ENCODE measurements at regions not wholly inside any gene's neighbourhood (a gene's known extent, or its start where the extent isn't known, plus 50 kb on each side); places are given as distances from the start of the nearest gene placed in this dataset.
A peak's percentile ranks its signal among the peaks of the same experiment; 100 is the strongest.

DNA sequence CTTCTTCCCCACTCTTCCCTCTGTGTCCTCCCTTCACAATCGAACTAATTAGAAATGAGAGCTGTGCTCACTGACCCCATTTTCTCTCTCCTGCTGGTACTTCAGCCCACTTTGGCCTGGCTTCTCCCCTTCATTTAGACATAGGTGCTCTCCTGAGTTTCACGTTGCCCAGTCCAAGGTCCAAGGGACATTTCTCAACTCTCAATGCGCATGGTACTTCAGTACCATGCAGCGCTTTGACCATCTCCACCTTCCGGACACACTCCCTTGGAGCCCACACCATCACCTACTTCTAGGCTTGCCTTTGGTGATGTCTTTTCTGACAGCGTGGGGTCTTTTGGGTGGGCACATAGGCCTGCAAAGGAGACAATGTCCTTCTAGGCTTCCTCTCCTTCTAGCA is 99.7 kb downstream of the ABHD5 start:
- no peak overlapping the region for H3K4me3 ChIP-seq (ENCODE audit: low read depth, low read length)
- Mint-ChIP-seq H3K9me3 (no peaks in the 10 kb centered on the region), H3K36me3 (no peaks in the 10 kb centered on the region), H3K27me3 (peaks cover 24% of the 10 kb centered on the region), H3K4me1 (no peaks in the 10 kb centered on the region), H3K4me3 (no peak overlapping the region), H3K27ac (no peak overlapping the region)
- no peaks in the 10 kb centered on the region for H3K36me3 ChIP-seq (ENCODE audit: control insufficient read depth, insufficient read depth, low read length)
- no peak overlapping the region for H3K27ac ChIP-seq (ENCODE audit: insufficient read depth, low read length, poor library complexity, severe bottlenecking)
- H3K27me3 ChIP-seq (ENCODE audit: control insufficient read depth, insufficient read depth, low read length) = peaks cover 12% of the 10 kb centered on the region
- DNase-seq = no peak
- H3K9me3 ChIP-seq (ENCODE audit: control insufficient read depth in 2 of 2, low read length in 2 of 2) = no peaks in the 10 kb centered on the region
- no peaks in the 10 kb centered on the region for H3K4me1 ChIP-seq (ENCODE audit: control insufficient read depth, insufficient read depth, low read length, poor library complexity, severe bottlenecking)
- no peak for ATAC-seq (ENCODE audit: low read depth in 2 of 2)

DNA sequence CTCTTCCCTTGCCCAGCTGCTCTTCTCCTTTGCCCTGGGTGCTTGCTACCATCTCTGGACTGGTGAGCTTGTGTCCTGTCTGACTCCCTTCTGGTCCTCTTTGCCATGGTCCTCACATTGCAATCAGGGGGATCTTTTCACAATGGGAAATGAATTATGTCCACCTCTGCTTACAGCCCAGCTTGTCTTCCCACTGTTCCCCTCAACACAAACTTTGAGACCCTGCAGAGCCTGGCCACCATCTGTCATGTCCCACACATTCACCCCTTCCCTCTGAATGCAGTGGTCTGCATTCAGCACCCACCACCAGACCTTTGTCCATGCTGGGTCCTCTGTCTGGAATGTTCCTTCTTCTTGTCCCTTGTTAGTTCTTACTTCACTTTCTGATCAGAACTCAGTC is 100.5 kb downstream of the ABHD5 start:
- no peaks in the 10 kb centered on the region for H3K4me1 Mint-ChIP-seq

DNA sequence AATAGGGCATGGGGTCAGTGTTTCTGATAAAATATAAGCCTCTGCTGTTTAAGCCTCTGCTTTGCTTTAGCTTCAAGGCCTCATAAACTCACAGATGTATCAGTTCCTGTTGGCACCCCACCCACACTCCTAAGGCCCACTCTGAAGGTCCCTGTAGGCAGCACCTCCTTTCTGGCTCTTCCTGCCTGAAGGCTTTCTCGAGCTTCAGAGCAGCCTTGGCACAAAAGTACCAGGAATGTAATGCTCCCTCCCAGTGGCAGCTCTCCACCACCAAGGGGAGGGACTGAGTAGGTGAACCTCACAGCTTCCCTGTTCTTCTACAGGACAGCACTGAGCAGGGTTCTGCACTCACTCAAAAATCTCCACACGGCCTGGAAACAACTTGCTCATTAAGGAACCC is 102.2 kb downstream of the ABHD5 start:
- Mint-ChIP-seq H3K4me3 (no peak overlapping the region), H3K27ac (no peak overlapping the region), H3K36me3 (no peaks in the 10 kb centered on the region), H3K27me3 (peaks cover 34% of the 10 kb centered on the region), H3K4me1 (no peaks in the 10 kb centered on the region), H3K9me3 (no peaks in the 10 kb centered on the region)
- Histone ChIP-seq H3K4me3 (ENCODE audit: low read depth, low read length) (no peak overlapping the region), H3K36me3 (ENCODE audit: control insufficient read depth, insufficient read depth, low read length) (no peaks in the 10 kb centered on the region), H3K27me3 (ENCODE audit: control insufficient read depth, insufficient read depth, low read length) (peaks cover 10% of the 10 kb centered on the region), H3K4me1 (ENCODE audit: control insufficient read depth, insufficient read depth, low read length, poor library complexity, severe bottlenecking) (no peaks in the 10 kb centered on the region), H3K9me3 (ENCODE audit: control insufficient read depth in 2 of 2, low read length in 2 of 2) (no peaks in the 10 kb centered on the region), H3K27ac (ENCODE audit: insufficient read depth, low read length, poor library complexity, severe bottlenecking) (no peak overlapping the region)
- DNase-seq = no peak
- no peak for ATAC-seq (ENCODE audit: low read depth in 2 of 2)

More for the DNA sequence above, 100.5 kb downstream of the ABHD5 start:
- H3K36me3 Mint-ChIP-seq = no peaks in the 10 kb centered on the region
- H3K27ac Mint-ChIP-seq = peak overlapping the region in 1 of 3 donors; percentile 7
- H3K27me3 Mint-ChIP-seq = peaks cover 24% of the 10 kb centered on the region
- no peak overlapping the region for H3K4me3 Mint-ChIP-seq
- Histone ChIP-seq H3K27me3 (ENCODE audit: control insufficient read depth, insufficient read depth, low read length) (peaks cover 12% of the 10 kb centered on the region), H3K4me1 (ENCODE audit: control insufficient read depth, insufficient read depth, low read length, poor library complexity, severe bottlenecking) (no peaks in the 10 kb centered on the region), H3K27ac (ENCODE audit: insufficient read depth, low read length, poor library complexity, severe bottlenecking) (no peak overlapping the region), H3K9me3 (ENCODE audit: control insufficient read depth in 2 of 2, low read length in 2 of 2) (no peaks in the 10 kb centered on the region), H3K4me3 (ENCODE audit: low read depth, low read length) (no peak overlapping the region), H3K36me3 (ENCODE audit: control insufficient read depth, insufficient read depth, low read length) (no peaks in the 10 kb centered on the region)
- ATAC-seq (ENCODE audit: low read depth in 2 of 2) (no peak), DNase-seq (no peak)
- H3K9me3 Mint-ChIP-seq = no peaks in the 10 kb centered on the region

DNA sequence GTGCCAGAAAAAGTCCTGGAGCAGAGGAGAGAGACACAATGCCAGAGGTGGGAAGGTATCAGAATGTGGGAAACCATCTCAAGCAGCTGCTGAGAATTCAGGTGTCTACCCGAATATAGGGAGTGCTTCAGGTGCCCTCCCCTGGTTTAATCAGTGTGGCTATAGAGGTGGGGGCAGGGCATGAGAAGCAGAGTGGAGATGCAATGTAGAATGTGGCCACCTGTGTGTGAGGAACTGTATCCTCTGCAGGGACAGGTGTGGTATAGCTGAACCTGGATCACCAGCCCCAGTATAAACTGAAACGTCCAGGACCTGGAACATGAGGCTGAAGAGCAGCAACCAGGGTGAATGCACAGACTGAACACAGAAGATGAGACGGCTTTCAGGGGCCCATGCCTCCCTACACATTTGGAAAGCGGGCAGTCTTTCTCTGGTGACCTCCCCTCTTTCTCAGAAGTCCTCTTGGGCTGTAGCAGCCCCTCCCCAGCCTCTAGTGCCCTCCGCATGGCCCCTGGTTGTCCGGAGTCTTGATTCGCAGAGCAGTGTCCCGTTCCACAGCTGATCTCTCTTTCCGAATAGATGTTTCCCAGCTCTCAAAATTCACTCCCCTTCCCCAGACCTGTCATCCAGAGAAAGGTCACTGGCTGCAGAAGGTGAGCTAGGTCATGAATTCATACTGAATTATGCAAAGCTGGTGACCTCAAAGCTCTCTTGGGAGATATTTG is 103.1 kb downstream of the ABHD5 start:
- Mint-ChIP-seq H3K27me3 (peaks cover 30% of the 10 kb centered on the region), H3K27ac (peak overlapping the region in 1 of 3 donors; percentile 15)

GRCh38 chr3:43794776-43795175 is 104.0 kb downstream of the ABHD5 start:
- H3K9me3 ChIP-seq (ENCODE audit: control insufficient read depth in 2 of 2, low read length in 2 of 2) = no peaks in the 10 kb centered on the region
- Mint-ChIP-seq H3K36me3 (no peaks in the 10 kb centered on the region), H3K27me3 (peaks cover 32% of the 10 kb centered on the region), H3K4me1 (no peaks in the 10 kb centered on the region), H3K4me3 (no peak overlapping the region), H3K27ac (no peak overlapping the region), H3K9me3 (no peaks in the 10 kb centered on the region)
- H3K27me3 ChIP-seq (ENCODE audit: control insufficient read depth, insufficient read depth, low read length) = peaks cover 10% of the 10 kb centered on the region
- H3K27ac ChIP-seq (ENCODE audit: insufficient read depth, low read length, poor library complexity, severe bottlenecking) = no peak overlapping the region
- ATAC-seq (ENCODE audit: low read depth in 2 of 2) = no peak
- H3K36me3 ChIP-seq (ENCODE audit: control insufficient read depth, insufficient read depth, low read length) = no peaks in the 10 kb centered on the region
- no peak for DNase-seq
- H3K4me1 ChIP-seq (ENCODE audit: control insufficient read depth, insufficient read depth, low read length, poor library complexity, severe bottlenecking) = no peaks in the 10 kb centered on the region
- no peak overlapping the region for H3K4me3 ChIP-seq (ENCODE audit: low read depth, low read length)

More for the DNA sequence above, 103.1 kb downstream of the ABHD5 start:
- no peak overlapping the region for H3K4me3 Mint-ChIP-seq
- no peaks in the 10 kb centered on the region for H3K4me1 Mint-ChIP-seq
- no peaks in the 10 kb centered on the region for H3K4me1 ChIP-seq (ENCODE audit: control insufficient read depth, insufficient read depth, low read length, poor library complexity, severe bottlenecking)
- H3K4me3 ChIP-seq (ENCODE audit: low read depth, low read length) = no peak overlapping the region
- ATAC-seq (ENCODE audit: low read depth in 2 of 2) (no peak), DNase-seq (no peak)
- H3K27ac ChIP-seq (ENCODE audit: insufficient read depth, low read length, poor library complexity, severe bottlenecking) = no peak overlapping the region
- H3K36me3 Mint-ChIP-seq = no peaks in the 10 kb centered on the region
- no peaks in the 10 kb centered on the region for H3K9me3 Mint-ChIP-seq
- no peaks in the 10 kb centered on the region for H3K9me3 ChIP-seq (ENCODE audit: control insufficient read depth in 2 of 2, low read length in 2 of 2)
- H3K36me3 ChIP-seq (ENCODE audit: control insufficient read depth, insufficient read depth, low read length) = no peaks in the 10 kb centered on the region
- peaks cover 10% of the 10 kb centered on the region for H3K27me3 ChIP-seq (ENCODE audit: control insufficient read depth, insufficient read depth, low read length)

DNA sequence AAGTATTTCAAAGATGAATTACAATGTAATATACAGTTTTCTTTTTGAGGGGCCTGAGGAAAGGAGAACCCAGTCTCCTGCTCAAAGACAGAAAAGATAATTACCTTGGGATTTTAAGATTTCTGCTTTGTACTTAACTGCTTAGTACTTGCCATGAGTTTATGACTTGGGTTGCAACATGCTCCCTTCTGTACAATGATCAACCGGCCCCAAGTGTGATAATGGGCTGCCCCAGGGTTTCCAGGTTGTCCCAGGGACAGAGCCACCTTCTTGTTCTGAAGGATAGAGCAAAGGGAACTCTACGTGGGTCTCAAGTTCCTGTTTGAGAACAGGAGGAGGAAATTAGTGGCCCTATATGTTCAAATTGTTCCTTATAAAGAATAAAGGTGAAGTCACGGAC is 104.8 kb downstream of the ABHD5 start:
- Mint-ChIP-seq H3K4me3 (no peak overlapping the region), H3K4me1 (no peaks in the 10 kb centered on the region), H3K9me3 (peaks cover 0 to 3% (median 0%) of the 10 kb centered on the region in 7 donors), H3K36me3 (no peaks in the 10 kb centered on the region), H3K27me3 (peaks cover 34% of the 10 kb centered on the region), H3K27ac (no peak overlapping the region)
- H3K27ac ChIP-seq (ENCODE audit: insufficient read depth, low read length, poor library complexity, severe bottlenecking) = no peak overlapping the region
- ATAC-seq (ENCODE audit: low read depth in 2 of 2) (no peak), DNase-seq (no peak)
- H3K4me1 ChIP-seq (ENCODE audit: control insufficient read depth, insufficient read depth, low read length, poor library complexity, severe bottlenecking) = no peaks in the 10 kb centered on the region
- H3K4me3 ChIP-seq (ENCODE audit: low read depth, low read length) = no peak overlapping the region
- no peaks in the 10 kb centered on the region for H3K9me3 ChIP-seq (ENCODE audit: control insufficient read depth in 2 of 2, low read length in 2 of 2)
- H3K27me3 ChIP-seq (ENCODE audit: control insufficient read depth, insufficient read depth, low read length) = peaks cover 10% of the 10 kb centered on the region
- no peaks in the 10 kb centered on the region for H3K36me3 ChIP-seq (ENCODE audit: control insufficient read depth, insufficient read depth, low read length)

GRCh38 chr3:43796041-43796596 is 105.4 kb downstream of the ABHD5 start:
- Mint-ChIP-seq H3K4me3 (no peak overlapping the region), H3K27me3 (peaks cover 33% of the 10 kb centered on the region), H3K36me3 (no peaks in the 10 kb centered on the region), H3K4me1 (no peaks in the 10 kb centered on the region), H3K27ac (no peak overlapping the region), H3K9me3 (peaks cover 0 to 5% (median 0%) of the 10 kb centered on the region in 7 donors)
- Histone ChIP-seq H3K27me3 (ENCODE audit: control insufficient read depth, insufficient read depth, low read length) (peaks cover 10% of the 10 kb centered on the region), H3K27ac (ENCODE audit: insufficient read depth, low read length, poor library complexity, severe bottlenecking) (no peak overlapping the region), H3K9me3 (ENCODE audit: control insufficient read depth in 2 of 2, low read length in 2 of 2) (no peaks in the 10 kb centered on the region), H3K4me3 (ENCODE audit: low read depth, low read length) (no peak overlapping the region), H3K36me3 (ENCODE audit: control insufficient read depth, insufficient read depth, low read length) (no peaks in the 10 kb centered on the region), H3K4me1 (ENCODE audit: control insufficient read depth, insufficient read depth, low read length, poor library complexity, severe bottlenecking) (no peaks in the 10 kb centered on the region)
- no peak for ATAC-seq (ENCODE audit: low read depth in 2 of 2)
- no peak for DNase-seq

- H3K9me3 Mint-ChIP-seq = peaks cover 0 to 5% (median 2%) of the 10 kb centered on the region in 7 donors
- H3K27me3 ChIP-seq (ENCODE audit: control insufficient read depth, insufficient read depth, low read length) = peaks cover 6% of the 10 kb centered on the region
These were observed 107.1 kb downstream of the ABHD5 start for GRCh38 chr3:43797794-43798193.

More at GRCh38 chr3:43797794-43798193, 107.1 kb downstream of the ABHD5 start:
- no peak for DNase-seq
- Histone ChIP-seq H3K27ac (ENCODE audit: insufficient read depth, low read length, poor library complexity, severe bottlenecking) (no peak overlapping the region), H3K4me1 (ENCODE audit: control insufficient read depth, insufficient read depth, low read length, poor library complexity, severe bottlenecking) (no peaks in the 10 kb centered on the region), H3K9me3 (ENCODE audit: control insufficient read depth in 2 of 2, low read length in 2 of 2) (no peaks in the 10 kb centered on the region), H3K36me3 (ENCODE audit: control insufficient read depth, insufficient read depth, low read length) (no peaks in the 10 kb centered on the region), H3K4me3 (ENCODE audit: low read depth, low read length) (no peak overlapping the region)
- no peaks in the 10 kb centered on the region for H3K36me3 Mint-ChIP-seq
- H3K27me3 Mint-ChIP-seq = peaks cover 24% of the 10 kb centered on the region
- H3K4me3 Mint-ChIP-seq = no peak overlapping the region
- no peak for ATAC-seq (ENCODE audit: low read depth in 2 of 2)
- no peaks in the 10 kb centered on the region for H3K4me1 Mint-ChIP-seq
- H3K27ac Mint-ChIP-seq = no peak overlapping the region

Measured in CD4-positive, CD25-positive, alpha-beta regulatory T cell (primary cell).